HG02884 (cell line): ENCODE measurements at regions not wholly inside any gene's neighbourhood (a gene's known extent, or its start where the extent isn't known, plus 50 kb on each side); places are given as distances from the start of the nearest gene placed in this dataset.

Source experiments
- ATAC-seq: cut with Tn5 transposase; IDR thresholded peaks from one replicate; pipeline ENCODE4 v1.9.1; 2021; ENCODE audit warnings: mild to moderate bottlenecking, moderate library complexity; ENCODE audit not compliant: unreplicated experiment

DNA sequence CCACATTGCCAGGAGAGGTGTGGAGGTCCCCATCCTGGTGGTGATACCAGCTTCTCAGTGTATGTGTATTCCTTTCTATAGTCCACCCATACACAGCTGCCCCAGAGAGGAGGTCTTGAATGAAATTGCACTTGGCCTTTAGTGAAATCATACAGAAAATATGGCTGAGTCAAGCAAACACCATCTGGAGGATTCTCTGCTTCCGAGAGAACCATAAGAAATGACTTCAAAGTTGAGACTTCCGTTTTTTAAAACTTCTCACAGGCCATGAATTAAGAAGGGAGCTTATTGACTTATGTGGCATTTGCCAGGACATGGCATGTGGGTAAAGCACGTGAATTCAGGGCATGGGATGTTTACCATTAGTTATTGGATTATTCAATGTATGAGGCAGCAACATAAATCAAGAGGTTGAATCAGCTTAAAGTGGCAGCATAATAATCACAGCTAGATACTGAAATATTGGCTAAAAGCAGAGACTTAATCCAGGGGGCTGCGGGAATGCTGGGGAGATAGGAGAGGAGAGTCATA is 119.1 kb upstream of the MTNR1B start:
- no peak for ATAC-seq

DNA sequence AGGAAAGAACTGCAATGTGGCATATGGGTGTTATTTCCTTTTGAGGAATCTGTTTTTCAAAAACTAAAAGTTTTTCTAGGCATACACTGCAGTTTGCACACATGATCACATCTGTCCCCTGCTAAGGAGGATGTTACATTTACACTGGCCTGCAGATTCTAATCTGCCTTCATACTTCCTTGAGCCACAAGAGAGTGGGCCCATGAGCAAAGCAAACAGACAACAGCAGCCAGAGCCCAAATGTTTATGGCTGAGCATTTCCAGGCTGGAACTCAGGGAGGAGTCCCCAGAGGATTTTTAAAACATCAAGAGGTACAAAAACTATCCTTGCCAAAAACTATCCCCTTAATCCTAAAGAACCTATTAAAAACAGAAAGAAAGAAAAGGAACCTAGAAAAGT is 117.2 kb upstream of the MTNR1B start:
- no peak for ATAC-seq

DNA sequence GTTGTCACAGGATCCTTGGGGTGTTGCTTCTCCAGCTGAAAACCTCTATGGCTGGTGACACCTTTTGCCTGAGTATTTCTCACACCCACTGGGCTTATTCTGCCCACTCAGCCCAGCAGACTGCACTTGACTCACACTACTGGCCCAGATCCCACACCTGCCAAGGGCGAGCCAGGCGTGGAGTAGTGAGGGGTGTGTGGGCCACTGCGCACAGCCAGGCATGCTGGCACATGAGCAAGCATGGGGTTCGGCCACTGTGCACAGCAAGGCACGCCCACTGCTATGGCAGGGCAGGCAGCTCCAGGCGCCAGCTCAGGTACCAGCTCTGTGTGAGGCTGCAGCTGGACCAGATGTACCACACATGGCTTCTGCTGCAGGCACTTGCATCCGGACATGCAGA is 116.5 kb upstream of the MTNR1B start:
- no peak for ATAC-seq

DNA sequence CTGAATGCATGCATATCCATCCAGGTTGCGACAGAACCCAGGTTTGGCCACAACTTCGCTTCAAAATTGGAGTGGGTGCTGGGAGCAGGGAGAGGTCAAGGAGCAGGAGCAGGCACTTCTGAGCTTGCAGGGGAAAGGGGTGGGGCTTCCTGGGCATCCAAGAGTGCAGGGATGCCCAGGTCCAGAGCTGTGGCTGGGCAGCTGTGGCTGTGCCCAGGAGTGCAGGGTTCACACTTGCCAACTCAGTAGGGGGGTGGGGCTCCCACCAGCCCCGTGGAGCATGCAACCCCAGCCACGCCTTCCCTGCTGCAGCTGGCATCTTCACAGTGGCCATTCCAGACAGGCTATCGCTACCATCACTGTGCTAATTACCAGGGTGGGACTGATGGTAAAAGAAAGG is 115.3 kb upstream of the MTNR1B start:
- ATAC-seq: no peak

DNA sequence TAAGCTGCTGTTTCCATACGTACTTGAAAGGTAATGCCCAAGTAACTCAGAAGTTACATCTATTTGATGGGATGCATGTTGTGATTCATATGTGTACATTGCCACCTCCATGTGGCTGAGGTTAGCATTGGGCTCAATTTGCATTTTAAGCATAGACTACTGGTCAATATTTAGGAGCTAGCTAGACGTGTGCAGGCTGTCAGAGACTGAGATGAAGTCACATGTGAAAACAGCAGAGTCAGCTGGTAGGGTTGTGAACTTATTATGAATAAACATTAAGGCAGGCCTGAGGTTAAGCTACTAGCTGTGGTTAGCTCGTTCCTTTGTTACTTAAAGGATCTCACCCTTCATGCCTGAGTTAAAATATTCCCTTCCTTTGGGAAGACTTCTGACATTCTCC is 114.5 kb upstream of the MTNR1B start:
- no peak for ATAC-seq

DNA sequence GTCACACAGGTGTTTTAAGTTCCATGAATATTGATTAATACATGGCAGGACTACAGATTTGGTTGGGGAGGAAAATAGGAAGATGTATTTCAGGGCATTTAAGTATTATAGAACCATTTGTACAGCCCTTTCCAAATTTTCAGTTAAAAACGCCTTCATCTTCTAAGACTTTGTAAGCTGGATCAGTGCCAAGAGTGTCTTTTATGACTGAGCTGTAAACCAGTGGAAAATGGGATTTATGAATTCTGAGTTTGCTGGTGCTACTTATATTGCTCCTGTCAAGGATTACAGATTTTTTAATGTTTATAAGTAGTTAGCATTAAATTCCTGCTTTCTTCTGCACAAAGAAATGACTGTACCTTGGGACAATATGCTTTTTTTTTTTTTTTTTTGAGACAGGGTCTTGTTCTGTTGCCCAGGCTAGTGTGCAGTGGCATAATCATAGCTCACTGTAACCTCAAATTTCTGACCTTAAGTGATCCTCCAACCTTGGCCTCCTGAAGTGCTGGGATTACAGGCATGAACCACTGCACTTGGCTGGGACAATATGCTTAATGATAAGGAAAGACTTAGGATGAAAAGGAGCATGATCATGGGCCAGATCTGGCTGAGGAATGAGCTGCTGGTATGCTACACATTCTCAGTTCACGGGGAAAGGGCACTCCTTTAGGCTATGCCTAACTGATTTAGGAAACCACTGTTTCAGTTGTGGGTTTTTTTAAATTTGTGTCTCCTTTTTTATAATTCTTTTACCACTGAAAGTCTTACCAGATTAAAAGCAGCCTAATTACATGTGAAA is 113.6 kb upstream of the MTNR1B start:
- no peak for ATAC-seq

DNA sequence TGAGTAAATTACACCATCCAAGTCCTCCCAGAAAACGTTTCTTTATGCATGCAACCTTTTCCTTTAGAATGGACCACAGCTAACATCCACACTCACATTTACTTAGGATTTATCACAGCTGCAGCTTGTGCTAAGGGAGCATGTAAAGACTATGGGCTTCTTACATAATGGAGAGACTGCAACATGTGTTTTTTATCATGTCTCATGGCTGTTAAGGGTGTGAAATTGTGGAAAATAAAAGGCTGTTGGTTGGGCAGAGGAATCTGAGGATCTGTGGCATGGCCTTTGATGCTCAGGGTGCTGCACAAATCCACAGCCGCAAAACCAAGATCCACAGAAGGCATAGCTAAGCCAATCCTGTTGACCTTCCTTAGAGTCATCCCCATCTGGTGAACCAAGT is 112.0 kb upstream of the MTNR1B start:
- ATAC-seq: no peak

DNA sequence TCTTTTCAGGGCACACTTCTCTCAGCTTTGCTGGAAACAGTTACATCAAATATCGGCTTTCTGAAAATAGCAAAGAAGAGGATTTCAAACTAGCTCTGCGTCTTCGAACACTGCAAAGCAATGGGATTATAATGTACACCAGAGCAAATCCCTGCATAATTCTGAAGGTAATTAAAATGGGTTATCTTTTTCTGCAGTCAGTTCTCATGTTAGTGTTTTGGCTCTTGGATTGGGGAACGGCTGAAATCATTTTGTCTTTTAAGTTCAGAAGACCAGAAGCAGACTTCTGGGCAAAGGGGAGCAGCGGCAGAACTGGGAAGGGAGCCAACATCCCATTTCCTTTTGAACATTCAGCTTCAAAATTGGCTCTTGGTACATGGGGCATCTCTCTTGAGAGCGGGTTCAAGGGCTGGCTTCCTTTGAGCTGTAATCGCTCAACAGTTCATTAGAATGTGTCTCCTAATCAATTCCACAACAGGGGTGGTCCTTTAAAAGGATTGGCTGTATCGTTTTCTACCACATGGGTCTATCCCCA is 110.2 kb upstream of the MTNR1B start:
- ATAC-seq: no peak

DNA sequence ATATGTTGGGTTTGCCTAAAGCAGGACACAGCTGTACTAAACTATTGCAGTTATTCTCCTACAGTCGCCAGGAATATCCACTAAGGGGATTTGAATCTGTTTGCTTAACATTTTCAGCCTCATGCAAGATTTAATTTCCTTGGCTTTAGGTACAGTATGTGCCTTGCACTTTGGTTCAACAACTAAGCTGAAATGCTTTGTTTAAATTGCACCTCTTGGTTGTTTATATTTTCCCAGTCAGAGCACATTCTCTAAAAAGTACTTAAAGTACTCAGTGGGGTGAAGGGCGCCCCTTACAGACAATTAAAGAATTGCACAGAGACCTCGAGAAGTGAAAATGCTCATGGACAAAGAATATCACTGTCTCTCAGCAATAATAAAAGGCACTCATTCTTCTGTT is 107.8 kb upstream of the MTNR1B start:
- ATAC-seq: no peak

DNA sequence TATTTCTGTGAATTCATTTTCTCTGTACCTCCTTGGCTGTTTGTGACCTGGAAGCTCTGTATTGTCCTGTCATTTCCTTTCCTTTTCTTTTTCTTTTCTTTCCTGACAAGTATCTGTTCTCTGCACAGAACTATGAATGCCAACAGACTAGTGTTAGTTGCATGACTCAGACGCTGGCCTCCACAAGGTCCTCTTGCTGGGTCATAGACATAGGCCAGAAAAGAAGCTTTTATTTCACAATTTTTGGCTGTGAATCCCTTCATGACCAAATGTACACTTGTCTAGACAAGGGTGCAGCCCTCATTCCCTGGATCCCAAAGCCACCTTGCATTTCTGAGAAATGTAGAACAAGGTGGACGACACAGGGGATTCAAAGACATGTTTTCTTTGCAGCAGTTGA is 104.1 kb upstream of the MTNR1B start:
- no peak for ATAC-seq

DNA sequence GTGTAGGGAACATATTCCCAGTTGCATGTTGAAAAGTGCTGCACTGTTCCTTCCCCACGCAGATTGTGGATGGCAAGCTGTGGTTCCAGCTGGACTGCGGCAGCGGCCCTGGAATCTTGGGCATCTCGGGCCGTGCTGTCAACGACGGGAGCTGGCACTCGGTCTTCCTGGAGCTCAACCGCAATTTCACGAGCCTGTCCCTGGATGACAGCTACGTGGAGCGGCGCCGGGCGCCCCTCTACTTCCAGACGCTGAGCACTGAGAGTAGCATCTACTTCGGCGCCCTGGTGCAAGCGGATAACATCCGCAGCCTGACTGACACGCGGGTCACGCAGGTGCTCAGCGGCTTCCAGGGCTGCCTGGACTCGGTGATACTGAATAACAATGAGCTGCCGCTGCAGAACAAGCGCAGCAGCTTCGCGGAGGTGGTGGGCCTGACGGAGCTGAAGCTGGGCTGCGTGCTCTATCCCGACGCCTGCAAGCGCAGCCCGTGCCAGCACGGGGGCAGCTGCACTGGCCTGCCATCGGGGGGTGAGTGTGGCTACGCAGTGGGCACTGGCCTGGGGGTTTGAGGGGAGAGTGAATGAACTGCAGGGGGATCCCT is 102.7 kb upstream of the MTNR1B start:
- ATAC-seq: no peak

DNA sequence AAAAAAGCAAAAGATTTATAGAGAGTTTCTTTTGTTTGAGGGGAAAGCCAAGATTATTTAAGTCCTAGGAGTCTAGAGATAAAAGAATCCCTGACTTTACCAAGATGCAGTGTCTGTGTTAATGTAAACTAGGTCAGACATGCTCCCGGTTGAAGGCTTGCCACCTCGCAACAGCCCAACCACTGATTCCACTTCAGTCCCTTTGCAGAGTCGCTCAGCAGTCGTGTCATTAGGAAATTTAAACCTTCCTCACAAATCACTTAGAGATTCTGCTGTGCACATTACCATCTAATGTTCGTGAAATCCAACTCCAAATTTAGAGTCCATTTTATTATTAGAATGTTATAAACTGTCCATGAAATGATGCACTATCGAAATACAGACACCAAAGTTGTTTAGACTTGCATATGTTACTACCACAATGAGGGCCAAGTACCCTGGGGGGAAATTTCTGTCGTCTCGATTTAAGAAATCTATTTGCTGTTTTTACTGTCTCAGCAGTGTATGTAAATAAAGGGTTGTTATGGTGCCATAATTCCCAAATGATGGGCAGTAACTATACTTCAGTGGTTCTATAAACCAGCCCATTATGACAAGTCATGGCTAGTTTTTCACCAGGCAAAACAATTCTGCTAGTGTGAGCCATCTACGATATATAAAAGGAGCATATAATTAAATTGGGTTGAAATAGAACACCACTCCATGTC is 101.4 kb upstream of the MTNR1B start:
- ATAC-seq: no peak

DNA sequence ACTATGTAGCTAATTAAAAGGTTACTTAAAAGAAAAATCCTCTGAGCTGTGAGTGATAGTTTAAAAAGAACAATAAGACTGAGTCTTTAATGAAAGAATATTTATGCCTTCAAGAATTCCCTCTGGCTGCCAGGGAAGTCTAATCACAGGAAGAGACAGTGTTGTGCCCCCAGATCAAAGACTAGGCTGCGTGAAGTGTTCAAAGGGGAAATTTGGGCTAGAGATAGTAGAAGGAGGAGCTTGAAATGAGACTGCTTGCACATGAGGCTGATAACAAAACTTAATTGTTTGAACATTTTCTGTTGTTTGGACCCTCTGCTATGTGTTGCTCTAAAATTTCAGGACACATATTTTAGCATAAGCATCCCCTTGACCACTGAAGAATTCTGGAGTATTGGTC is 99.7 kb upstream of the MTNR1B start:
- no peak for ATAC-seq

DNA sequence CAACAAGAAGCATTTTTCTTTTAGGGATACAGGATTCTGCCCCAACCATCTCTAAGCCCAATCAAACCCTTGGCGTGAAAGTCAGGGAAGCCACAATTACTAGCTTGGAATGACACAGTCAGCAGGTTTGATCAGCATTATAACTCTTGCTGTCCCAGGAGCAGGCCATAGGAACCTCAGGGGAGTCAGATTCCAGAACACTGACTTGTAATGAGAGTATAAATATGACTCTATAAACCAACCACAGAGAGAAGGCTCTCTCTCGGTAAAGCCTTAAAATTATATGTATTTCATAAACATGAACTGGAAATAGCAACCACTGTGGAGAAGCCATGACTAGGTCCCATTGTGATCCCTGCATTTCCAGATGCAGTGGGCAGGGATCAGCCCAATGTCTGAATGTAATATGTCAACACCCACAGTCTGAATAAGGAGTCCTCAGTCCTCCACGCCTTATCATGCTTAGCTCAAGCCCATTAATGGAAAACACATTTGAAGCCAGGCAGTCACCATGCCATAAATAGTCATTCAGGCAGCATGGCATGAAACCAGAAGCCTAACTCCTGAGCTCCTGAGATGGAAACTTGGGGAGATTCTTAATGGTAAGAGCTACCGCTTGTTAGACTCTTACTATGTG is 99.1 kb upstream of the MTNR1B start:
- ATAC-seq: no peak

DNA sequence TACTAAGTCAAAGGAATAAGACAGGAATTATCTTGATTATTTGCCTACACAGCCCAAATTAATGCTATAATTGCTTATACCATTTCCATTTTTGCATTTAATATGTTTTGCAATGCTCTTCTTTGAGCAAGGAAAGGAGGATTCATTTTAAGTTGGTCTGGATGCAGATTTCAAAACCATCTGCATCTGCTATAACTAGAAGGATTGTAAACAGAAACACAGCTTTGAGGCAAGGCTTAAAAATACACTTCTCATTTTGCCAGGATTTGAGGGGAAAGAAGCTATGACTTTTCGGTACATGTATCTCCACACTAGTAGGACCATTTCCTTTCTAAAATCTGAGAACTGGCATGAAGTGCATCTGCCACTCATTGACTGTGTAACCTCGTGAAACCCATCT is 95.9 kb upstream of the MTNR1B start:
- no peak for ATAC-seq

DNA sequence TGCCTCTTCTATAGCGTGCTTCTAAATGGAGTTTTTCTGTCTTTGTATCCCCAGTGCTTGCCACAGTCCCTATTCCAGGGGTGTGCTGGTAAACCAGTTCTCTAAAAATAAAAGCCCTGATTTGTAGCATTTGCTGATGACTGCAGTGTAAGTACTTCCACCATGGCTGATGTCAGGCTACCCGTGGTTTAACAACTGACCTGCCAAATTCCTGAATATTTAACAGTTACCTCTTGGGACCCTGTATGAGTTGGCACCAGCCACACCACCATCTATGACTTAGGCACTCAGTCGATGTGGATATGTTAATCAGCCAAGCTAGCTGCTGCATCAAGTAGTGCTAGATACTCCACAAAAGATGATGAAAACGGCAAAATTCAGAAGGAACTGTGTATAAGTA is 94.0 kb upstream of the MTNR1B start:
- no peak for ATAC-seq

DNA sequence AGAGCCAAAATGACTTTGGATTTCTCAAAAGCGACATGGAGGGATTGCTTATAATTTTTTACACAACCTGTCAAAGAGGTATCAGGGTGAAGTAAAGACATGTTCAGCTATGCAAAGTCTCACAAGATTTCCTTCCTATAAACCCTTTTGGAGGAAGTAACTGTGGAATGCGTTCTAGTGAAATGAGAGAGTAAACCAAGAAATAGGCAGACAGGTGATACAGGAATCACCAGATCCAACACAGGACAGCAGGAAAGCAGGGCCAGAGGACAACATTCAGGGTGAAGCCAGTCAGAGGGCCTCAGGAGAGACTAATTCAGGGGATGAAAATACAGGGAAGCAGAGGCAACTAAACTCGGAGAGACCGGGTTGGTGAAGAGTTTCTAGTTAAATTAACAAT is 90.4 kb upstream of the MTNR1B start:
- no peak for ATAC-seq

DNA sequence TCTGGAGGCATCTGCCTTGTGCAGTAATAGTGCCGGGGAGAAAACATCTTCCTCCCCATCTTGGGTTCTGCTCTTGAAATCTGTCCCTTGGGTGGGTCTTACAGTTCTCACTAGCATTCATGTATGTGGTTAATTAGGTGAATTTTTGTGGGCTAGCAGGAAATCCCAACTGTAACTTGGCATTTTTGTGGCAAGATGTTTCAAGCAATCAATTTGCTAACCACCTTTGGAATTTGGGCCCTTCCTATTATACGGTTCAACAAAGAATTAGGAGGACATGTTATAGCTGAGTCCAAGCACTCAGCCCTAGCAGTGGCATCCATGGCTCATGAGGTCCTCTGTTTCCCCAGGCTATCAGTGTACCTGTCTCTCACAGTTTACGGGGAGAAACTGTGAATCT is 89.1 kb upstream of the MTNR1B start:
- ATAC-seq: no peak

DNA sequence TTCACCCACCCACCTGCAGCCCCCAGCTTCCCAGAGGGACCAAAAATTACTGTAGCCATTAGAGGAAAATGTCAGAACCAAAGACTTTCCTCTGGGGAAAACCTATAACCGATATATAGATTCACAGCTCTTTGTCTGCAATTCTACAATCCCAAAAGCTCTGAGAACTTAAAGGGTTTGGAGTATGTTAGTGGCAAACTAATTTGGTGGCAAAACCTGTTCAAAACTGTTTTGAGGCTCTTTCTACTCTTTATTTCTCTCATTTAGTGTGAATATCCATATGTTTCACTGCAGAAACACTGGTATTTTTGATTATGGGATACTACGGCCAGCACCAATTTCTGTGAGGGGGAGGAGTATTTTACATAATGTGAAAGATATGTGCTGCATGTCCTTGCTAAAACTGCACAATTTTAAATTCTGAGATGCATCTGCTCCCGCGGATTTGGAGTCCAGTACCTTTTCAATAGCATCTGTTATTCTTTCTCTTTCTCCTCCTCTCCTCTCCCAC is 87.5 kb upstream of the MTNR1B start:
- no peak for ATAC-seq

DNA sequence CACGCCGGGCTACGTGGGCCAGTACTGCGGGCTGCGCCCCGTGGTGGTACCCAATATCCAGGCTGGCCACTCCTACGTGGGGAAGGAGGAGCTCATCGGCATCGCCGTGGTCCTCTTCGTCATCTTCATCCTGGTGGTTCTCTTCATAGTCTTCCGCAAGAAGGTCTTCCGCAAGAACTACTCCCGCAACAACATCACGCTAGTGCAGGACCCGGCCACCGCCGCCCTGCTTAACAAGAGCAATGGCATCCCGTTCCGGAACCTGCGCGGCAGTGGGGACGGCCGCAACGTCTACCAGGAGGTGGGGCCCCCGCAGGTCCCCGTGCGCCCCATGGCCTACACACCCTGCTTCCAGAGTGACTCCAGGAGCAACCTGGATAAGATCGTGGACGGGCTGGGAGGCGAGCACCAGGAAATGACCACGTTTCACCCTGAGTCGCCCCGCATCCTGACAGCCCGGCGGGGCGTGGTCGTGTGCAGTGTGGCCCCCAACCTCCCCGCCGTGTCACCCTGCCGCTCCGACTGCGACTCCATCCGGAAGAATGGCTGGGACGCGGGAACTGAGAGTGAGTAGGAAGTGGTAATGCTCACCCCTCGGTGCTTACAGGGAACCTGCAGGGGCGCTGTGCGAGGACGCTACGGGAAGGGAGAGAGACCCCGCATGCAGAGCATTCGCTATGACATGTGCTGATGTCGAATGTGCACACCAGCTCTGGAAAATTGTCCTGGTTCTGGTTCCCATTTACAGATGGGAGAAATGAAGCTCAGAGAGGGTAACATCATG is 86.4 kb upstream of the MTNR1B start:
- ATAC-seq: no peak
